ENCODE measurements at regions not wholly inside any gene's neighbourhood (a gene's known extent, or its start where the extent isn't known, plus 50 kb on each side); places are given as distances from the start of the nearest gene placed in this dataset.
"Not testable (repeated sequence)": the region's sequence is repeated elsewhere in the genome, so short reads cannot be mapped to it uniquely, and the experiment has no call there.

- no peak for TF ChIP-seq CTCF (IDR thresholded peaks at IDR 0.05)
- H3K27ac Mint-ChIP-seq = no peak overlapping the region
- ATAC-seq (ENCODE audit: low read depth) = no peak
- H3K9me3 Mint-ChIP-seq = no peaks in the 10 kb centered on the region
- ChIA-PET POLR2A (no interaction called here), CTCF (no interaction called here)
- no peaks in the 10 kb centered on the region for H3K27me3 Mint-ChIP-seq
- no peak for DNase-seq
- H3K4me3 Mint-ChIP-seq = no peak overlapping the region
- no peaks in the 10 kb centered on the region for H3K36me3 Mint-ChIP-seq (ENCODE audit: low read depth)
- H3K4me1 Mint-ChIP-seq = no peaks in the 10 kb centered on the region
- intact Hi-C loops (cut with micrococcal nuclease) = no loop called here
Measured at GRCh38 chr13:40053401-40053800, 397.9 kb downstream of the COG6 start.

- H3K36me3 Mint-ChIP-seq (ENCODE audit: low read depth); CTCF ChIA-PET; intact Hi-C loops (cut with micrococcal nuclease): not testable (repeated sequence)
Measured at GRCh38 chr13:40054422-40054821, 399.0 kb downstream of the COG6 start.

GRCh38 chr13:40056898-40057619 is 401.6 kb downstream of the COG6 start:
- intact Hi-C loops (cut with micrococcal nuclease) = no loop called here
- no peak overlapping the region for H3K4me3 Mint-ChIP-seq
- ATAC-seq (ENCODE audit: low read depth) (no peak), DNase-seq (no peak)
- no peaks in the 10 kb centered on the region for H3K27me3 Mint-ChIP-seq
- no peak for TF ChIP-seq CTCF (IDR thresholded peaks at IDR 0.05)
- CTCF ChIA-PET = no interaction called here
- peaks cover 2% of the 10 kb centered on the region for H3K4me1 Mint-ChIP-seq
- no peak overlapping the region for H3K27ac Mint-ChIP-seq
- H3K36me3 Mint-ChIP-seq (ENCODE audit: low read depth) = no peaks in the 10 kb centered on the region
- POLR2A ChIA-PET = no interaction called here
- H3K9me3 Mint-ChIP-seq = no peaks in the 10 kb centered on the region

More at GRCh38 chr13:40054422-40054821, 399.0 kb downstream of the COG6 start:
- H3K27ac Mint-ChIP-seq; POLR2A ChIA-PET; H3K27me3 Mint-ChIP-seq; H3K4me1 Mint-ChIP-seq; DNase-seq; H3K9me3 Mint-ChIP-seq; H3K4me3 Mint-ChIP-seq; ATAC-seq (ENCODE audit: low read depth): not testable (repeated sequence)

GRCh38 chr13:40058757-40059236 is 403.3 kb downstream of the COG6 start:
- ATAC-seq (ENCODE audit: low read depth) = no peak

DNA sequence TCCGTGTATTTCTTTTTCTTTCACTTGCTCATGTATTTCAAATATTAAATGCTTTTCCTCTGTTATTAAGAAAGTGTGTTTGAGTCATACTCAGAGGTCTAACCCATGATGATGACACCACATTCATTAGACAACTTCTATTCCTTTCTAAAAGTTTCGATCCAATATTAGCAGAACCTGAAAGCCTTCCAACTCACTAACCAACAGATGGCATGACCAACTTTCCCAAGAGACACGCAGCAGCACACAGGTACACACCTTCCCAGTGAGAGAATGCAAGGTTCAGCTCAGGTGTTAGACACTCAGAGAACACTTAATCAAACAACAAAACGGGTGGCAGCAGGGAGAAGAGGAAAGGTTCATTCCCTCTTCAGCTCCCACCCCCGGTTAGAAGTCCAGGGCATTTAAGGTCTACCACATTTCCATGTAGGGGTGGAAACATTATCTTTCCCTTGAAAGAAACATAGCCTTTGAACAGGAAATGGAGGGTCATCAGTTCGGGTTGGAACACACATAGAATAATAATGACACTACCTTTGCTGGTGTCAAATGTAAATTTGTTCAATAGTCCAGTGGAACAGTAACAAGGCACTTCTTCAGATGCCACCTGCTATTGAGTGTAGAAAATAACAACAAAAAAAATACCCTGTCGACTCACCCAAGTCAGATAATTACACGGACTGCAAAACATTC is 404.2 kb downstream of the COG6 start:
- H3K27ac Mint-ChIP-seq = no peak overlapping the region
- POLR2A ChIA-PET = interaction anchor here (1.3 kb wide), 1 partner anchor 539 kb away, joined by 3 read pairs; no protein-coding TSS in a partner anchor

More at GRCh38 chr13:40058757-40059236, 403.3 kb downstream of the COG6 start:
- Mint-ChIP-seq H3K4me3 (no peak overlapping the region), H3K27me3 (no peaks in the 10 kb centered on the region), H3K4me1 (peaks cover 2% of the 10 kb centered on the region), H3K27ac (no peak overlapping the region), H3K9me3 (no peaks in the 10 kb centered on the region), H3K36me3 (ENCODE audit: low read depth) (no peaks in the 10 kb centered on the region)
- TF ChIP-seq CTCF (IDR thresholded peaks at IDR 0.05) = no peak
- intact Hi-C loops (cut with micrococcal nuclease) = no loop called here
- POLR2A ChIA-PET = no interaction called here
- CTCF ChIA-PET = no interaction called here
- no peak for DNase-seq

More for the DNA sequence above, 404.2 kb downstream of the COG6 start:
- peaks cover 2% of the 10 kb centered on the region for H3K4me1 Mint-ChIP-seq
- intact Hi-C loops (cut with micrococcal nuclease) = no loop called here
- ATAC-seq (ENCODE audit: low read depth) = no peak
- no peaks in the 10 kb centered on the region for H3K9me3 Mint-ChIP-seq
- no peak for DNase-seq
- no peak for TF ChIP-seq CTCF (IDR thresholded peaks at IDR 0.05)
- H3K27me3 Mint-ChIP-seq = no peaks in the 10 kb centered on the region
- no peaks in the 10 kb centered on the region for H3K36me3 Mint-ChIP-seq (ENCODE audit: low read depth)
- no peak overlapping the region for H3K4me3 Mint-ChIP-seq
- CTCF ChIA-PET = interaction anchor here (1.0 kb wide), 1 partner anchor 10 kb away, joined by 4 read pairs; no protein-coding TSS in a partner anchor
